GM18507 (cell line): ENCODE measurements at regions not wholly inside any gene's neighbourhood (a gene's known extent, or its start where the extent isn't known, plus 50 kb on each side); places are given as distances from the start of the nearest gene placed in this dataset.

Source experiments
- DNase-seq: peaks from one replicate; pipeline ENCODE4 v3.0.0; 2011; ENCODE audit warnings: low read depth; ENCODE audit not compliant: insufficient read length; ENCODE audit errors: extremely low spot score
- FAIRE-seq: peaks from 2 replicates; lab custom pipeline; 2011; peaks lifted over from hg19 to GRCh38; lab: Jason Lieb, UNC

DNA sequence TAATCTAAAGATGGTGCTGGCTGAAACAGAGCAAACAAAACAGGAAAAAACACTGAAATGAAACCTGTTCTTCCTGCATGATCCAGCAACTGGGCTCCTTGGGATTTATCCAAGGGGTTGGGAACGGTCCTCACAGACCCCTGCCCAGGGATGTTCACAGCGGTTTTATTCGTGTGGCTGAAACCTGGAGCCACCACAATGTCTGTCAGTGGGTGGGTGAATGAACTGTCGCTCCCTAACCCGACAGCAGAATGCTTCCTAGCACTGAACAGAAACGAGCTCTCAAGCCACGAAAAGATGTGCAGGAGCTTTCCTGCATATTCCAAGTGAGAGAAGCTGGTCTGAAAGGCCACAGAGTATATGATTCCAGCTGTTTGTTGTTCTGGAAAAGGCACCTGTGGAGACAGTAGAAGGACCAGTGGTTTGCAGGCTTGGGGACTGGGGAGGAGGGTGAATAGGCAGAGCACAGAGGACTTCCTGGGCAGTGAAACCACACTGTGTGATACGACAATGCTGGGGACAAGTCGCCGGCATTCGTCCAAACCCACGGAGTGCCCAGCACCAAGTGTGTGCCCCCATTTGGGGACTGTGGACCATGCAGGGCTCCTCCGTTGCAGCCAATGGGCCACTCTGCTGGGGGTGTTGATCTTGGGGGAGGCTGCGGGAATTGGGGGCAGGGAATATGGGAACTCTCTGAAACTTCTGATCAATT lies 73.9 kb downstream of the TEX29 start:
- DNase-seq (no peak), FAIRE-seq (no peak)

- FAIRE-seq (no peak), DNase-seq (no peak)
Observed at GRCh38 chr13:111395511-111396393, 75.3 kb downstream of the TEX29 start.

- FAIRE-seq (no peak), DNase-seq (no peak)
Observed at GRCh38 chr13:111396457-111396856, 76.0 kb downstream of the TEX29 start.

DNA sequence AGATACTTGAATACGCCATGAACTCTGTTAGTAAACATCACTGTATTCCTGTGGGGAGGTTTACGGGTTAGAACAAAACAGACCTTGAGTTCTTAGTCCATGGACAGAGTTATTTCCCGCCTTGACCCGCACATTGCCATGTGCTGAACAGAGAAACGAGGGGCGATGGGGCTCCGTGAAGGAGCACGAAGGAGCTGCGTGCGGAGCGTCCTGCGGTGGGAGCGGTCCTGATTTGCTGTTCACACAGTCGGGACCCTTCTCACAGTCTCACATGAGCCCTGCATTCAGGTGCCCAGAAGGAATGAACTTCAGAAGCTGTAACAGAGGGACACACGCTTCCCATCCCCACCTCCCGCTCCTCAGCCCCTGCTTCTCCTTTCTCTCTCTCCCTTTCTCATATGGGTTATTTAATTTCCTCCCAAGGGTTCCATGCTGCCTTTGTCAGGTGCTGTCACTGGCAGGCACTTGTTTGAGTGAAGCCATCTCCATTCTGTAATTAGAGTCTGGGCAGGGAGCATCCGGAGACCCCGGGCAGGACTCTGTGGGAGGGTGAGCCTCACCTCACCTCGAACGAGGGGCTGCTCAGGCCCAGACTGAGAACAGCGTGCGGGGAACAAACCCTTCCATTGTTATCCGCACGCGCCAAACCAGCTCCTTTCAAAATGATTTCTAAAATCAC lies 76.9 kb downstream of the TEX29 start:
- DNase-seq = no peak
- no peak for FAIRE-seq

GRCh38 chr13:111398196-111398595 lies 77.8 kb downstream of the TEX29 start:
- FAIRE-seq (no peak), DNase-seq (no peak)

DNA sequence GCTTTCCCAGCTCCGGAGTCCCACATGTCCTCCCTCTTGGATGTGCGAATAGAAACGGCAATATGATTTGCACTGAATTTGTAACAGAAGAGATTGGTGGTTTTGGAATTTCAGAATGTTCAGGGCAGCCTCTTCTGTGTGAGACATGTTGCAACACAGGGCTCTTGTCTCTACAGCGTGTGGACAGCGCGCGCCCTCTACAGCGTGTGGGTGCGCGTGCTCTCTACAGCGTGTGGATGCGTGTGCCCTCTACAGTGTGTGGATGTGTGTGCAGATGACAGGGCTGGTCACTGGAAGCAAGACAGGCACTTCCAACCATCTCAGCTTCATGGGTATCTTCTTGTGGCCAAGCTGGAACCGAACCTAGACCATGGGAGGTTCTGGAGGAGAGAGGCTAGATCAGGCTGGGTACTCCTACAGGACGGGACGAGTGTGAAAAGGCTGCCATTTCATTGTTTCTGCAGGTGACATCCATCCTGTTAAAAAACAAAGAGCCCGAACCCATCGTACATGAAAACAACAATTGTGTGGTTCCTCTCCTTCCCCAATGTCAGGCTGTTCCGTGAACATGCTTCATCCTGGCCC lies 78.4 kb downstream of the TEX29 start:
- FAIRE-seq (no peak), DNase-seq (no peak)

DNA sequence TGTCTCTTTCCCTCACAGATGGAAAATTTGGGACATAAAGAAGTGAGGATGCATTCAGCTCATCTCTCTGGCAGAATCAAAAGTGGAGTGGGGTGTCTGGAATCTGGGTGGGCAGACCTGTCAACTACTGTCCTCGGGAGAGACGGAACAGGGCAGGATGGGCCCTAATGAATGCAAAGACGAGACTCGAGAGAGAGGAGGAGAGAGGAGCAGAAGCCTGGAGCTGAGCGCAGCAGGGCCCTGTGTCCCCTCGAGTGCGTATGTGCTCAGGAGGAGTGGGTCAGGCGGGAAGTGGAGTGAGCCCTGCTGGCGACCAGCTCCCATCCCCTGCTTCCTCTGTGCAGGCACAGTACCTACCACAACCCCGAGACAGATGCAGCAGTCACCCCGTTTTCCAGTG lies 78.9 kb downstream of the TEX29 start:
- DNase-seq (no peak), FAIRE-seq (no peak)

GRCh38 chr13:111399776-111400538 lies 79.5 kb downstream of the TEX29 start:
- DNase-seq = no peak
- no peak for FAIRE-seq

DNA sequence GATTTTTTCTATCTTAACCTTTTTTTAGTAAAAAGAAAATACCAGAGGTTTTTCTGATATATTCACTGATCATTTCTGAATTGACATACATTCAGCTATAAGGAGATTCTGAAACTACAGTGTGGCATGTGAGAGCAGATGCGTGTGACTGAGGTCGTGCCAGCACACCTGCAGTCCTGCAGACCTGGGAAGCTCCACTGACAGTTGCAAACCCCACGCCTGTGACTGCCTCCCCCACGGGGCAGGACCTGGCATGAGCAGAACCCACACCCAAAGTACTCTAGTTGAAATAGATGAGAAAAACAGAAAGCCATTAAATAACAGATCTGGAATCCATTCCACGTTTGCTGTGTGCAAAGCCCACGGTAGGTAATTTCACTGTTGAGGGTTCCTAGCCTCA lies 80.7 kb downstream of the TEX29 start:
- DNase-seq (no peak), FAIRE-seq (no peak)

GRCh38 chr13:111401755-111402154 lies 81.3 kb downstream of the TEX29 start:
- FAIRE-seq = no peak

GRCh38 chr13:111402441-111402840 lies 82.0 kb downstream of the TEX29 start:
- FAIRE-seq (no peak), DNase-seq (no peak)

More at GRCh38 chr13:111401755-111402154, 81.3 kb downstream of the TEX29 start:
- DNase-seq = no peak

DNA sequence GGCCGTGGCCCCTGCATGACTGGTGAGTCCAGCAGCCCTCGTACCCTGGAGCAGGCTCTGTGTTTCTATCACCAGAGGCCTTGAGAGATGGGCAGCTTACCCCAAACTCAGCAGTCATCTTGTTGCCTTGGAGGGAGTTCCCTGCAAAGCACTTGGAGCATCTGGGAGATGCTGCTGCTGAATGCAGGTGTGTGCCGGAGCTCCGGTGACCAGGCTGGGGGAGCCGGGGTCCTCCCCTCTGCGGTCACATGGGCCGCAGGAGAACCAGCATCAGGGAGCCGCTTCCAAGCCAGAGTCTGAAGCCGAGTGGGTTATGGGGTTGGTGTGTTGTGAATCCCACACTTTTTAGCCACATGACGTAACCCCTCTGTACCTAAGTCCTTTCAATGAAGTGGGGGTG lies 82.8 kb downstream of the TEX29 start:
- no peak for FAIRE-seq
- DNase-seq = no peak

DNA sequence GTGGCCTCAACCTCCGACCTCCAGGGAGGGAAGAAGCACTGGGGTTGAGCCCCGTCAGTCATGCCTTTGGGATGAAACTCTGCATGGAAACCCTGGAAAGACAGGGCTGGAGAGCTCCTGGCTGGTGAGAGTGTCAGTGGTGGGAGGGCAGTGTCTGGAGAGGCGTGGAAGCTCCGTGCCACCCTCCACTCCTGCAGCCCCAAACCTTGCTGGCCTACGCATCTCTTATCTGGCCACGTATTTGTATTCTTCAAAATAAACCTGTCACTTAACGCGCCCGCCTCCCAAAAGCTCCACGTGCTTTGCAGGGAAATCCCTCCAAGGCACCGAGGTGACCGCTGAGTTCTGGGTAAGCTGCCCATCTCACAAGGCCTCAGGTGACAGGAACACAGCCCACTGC lies 84.3 kb downstream of the TEX29 start:
- no peak for FAIRE-seq
- DNase-seq = no peak

- DNase-seq (no peak), FAIRE-seq (no peak)
Observed at GRCh38 chr13:111406636-111407035, 86.2 kb downstream of the TEX29 start.

GRCh38 chr13:111407381-111408131 lies 87.1 kb downstream of the TEX29 start:
- DNase-seq (no peak), FAIRE-seq (no peak)

- FAIRE-seq (no peak), DNase-seq (no peak)
Observed at GRCh38 chr13:111409413-111409812, 89.0 kb downstream of the TEX29 start.

- DNase-seq (no peak), FAIRE-seq (no peak)
Observed at GRCh38 chr13:111410232-111411021, 90.0 kb downstream of the TEX29 start.
